GM23338 (cell line): ENCODE measurements at regions not wholly inside any gene's neighbourhood (a gene's known extent, or its start where the extent isn't known, plus 50 kb on each side); places are given as distances from the start of the nearest gene placed in this dataset.

Source experiments
- ATAC-seq: fragments of 200-7000 bp; cut with Tn5 transposase; 3 replicates; pipeline ENCODE4 v1.9.1; 2020
- DNase-seq: peaks from one replicate; pipeline ENCODE4 v3.0.0-alpha.2; 2015; ENCODE audit warnings: low spot score
- H2AFZ ChIP-seq: fragments of 200-600 bp; sonication (generic); 2 replicates; pipeline ENCODE4 v1.8.0; 2016; ENCODE audit warnings: antibody characterized with exemption, mild to moderate bottlenecking, moderate library complexity
- H3F3A ChIP-seq: fragments of 200-600 bp; sonication (generic); replicated peaks from 2 replicates; pipeline ENCODE4 v1.8.0; 2017; ENCODE audit warnings: antibody characterized with exemption, mixed run types, low read depth
- H3K27ac ChIP-seq: fragments of 200-600 bp; sonication (generic); 2 replicates; pipeline ENCODE4 v1.6.1; 2016; ENCODE audit warnings: low read depth
- H3K27me3 ChIP-seq: fragments of 200-600 bp; sonication (generic); 2 replicates; pipeline ENCODE4 v1.8.0; 2016; ENCODE audit warnings: mild to moderate bottlenecking, mixed run types, moderate library complexity; ENCODE audit not compliant: insufficient read depth
- H3K36me3 ChIP-seq: fragments of 200-600 bp; sonication (generic); 2 replicates; pipeline ENCODE4 v1.8.0; 2016; ENCODE audit warnings: mild to moderate bottlenecking; ENCODE audit not compliant: insufficient read depth
- H3K4me1 ChIP-seq: fragments of 200-600 bp; sonication (generic); 2 replicates; pipeline ENCODE4 v1.8.0; 2016; ENCODE audit warnings: mild to moderate bottlenecking, moderate library complexity; ENCODE audit not compliant: insufficient read depth
- H3K4me2 ChIP-seq: fragments of 200-600 bp; sonication (generic); 2 replicates; pipeline ENCODE4 v1.7.1; 2017; ENCODE audit warnings: mixed run types
- H3K4me3 ChIP-seq: fragments of 200-600 bp; sonication (generic); 2 replicates; pipeline ENCODE4 v1.6.1; 2016; ENCODE audit warnings: mixed run types
- H3K79me2 ChIP-seq: fragments of 200-600 bp; sonication (generic); replicated peaks from 2 replicates; pipeline ENCODE4 v1.8.0; 2017; ENCODE audit warnings: mild to moderate bottlenecking; ENCODE audit not compliant: insufficient read depth
- H3K9me2 ChIP-seq: fragments of 200-600 bp; sonication (generic); 2 replicates; pipeline ENCODE4 v1.8.0; 2017; ENCODE audit not compliant: insufficient read depth
- H4K20me1 ChIP-seq: fragments of 200-600 bp; sonication (generic); replicated peaks from 2 replicates; pipeline ENCODE4 v1.8.0; 2017; ENCODE audit warnings: mild to moderate bottlenecking; ENCODE audit not compliant: insufficient read depth
- H3K27ac Mint-ChIP-seq: 2 replicates; pipeline ENCODE4 v1.8.0; 2020; ENCODE audit warnings: inconsistent platforms, mild to moderate bottlenecking, moderate library complexity, mixed read lengths
- H3K27me3 Mint-ChIP-seq: 3 replicates; pipeline ENCODE4 v1.8.0; 2022; ENCODE audit warnings: low read depth, mild to moderate bottlenecking, moderate library complexity, mixed read lengths, inconsistent platforms; ENCODE audit not compliant: insufficient read depth, poor library complexity
- H3K36me3 Mint-ChIP-seq: 3 replicates; pipeline ENCODE4 v1.8.0; 2021; ENCODE audit warnings: low read depth, mild to moderate bottlenecking, inconsistent platforms, moderate library complexity, mixed read lengths
- H3K4me1 Mint-ChIP-seq: 3 replicates; pipeline ENCODE4 v1.8.0; 2020; ENCODE audit warnings: mild to moderate bottlenecking, inconsistent platforms, mixed read lengths
- H3K4me3 Mint-ChIP-seq: 3 replicates; pipeline ENCODE4 v1.8.0; 2021; ENCODE audit warnings: moderate library complexity, mild to moderate bottlenecking, inconsistent platforms, mixed read lengths
- H3K9me3 Mint-ChIP-seq: 3 replicates; pipeline ENCODE4 v1.8.0; 2020; ENCODE audit warnings: moderate library complexity, mild to moderate bottlenecking, inconsistent platforms, mixed read lengths
- EZH2phosphoT487 ChIP-seq: fragments of 200-600 bp; sonication (generic); IDR thresholded peaks from one replicate; pipeline ENCODE4 v1.8.1; 2018; ENCODE audit warnings: antibody characterized with exemption; ENCODE audit not compliant: unreplicated experiment
- JUNB ChIP-seq: IDR thresholded peaks from one replicate; pipeline ENCODE4 v1.6.1; 2016; ENCODE audit warnings: antibody characterized with exemption; ENCODE audit not compliant: unreplicated experiment
- NANOG ChIP-seq: IDR thresholded peaks from 2 replicates; pipeline ENCODE4 v1.6.1; 2016; ENCODE audit warnings: antibody characterized with exemption, borderline replicate concordance
- POLR2AphosphoS5 ChIP-seq: IDR thresholded peaks from 2 replicates; pipeline ENCODE4 v1.6.1; 2016; ENCODE audit warnings: antibody characterized with exemption, low read depth
- REST ChIP-seq: IDR thresholded peaks from one replicate; pipeline ENCODE4 v1.6.1; 2018; ENCODE audit warnings: antibody characterized with exemption; ENCODE audit not compliant: unreplicated experiment
- STAT1 ChIP-seq: IDR thresholded peaks from one replicate; pipeline ENCODE4 v1.6.1; 2016; ENCODE audit warnings: antibody characterized with exemption; ENCODE audit not compliant: unreplicated experiment
- ZNF114 ChIP-seq: fragments of 250-450 bp; sonication (Bioruptor Pico); IDR thresholded peaks from 2 replicates; pipeline ENCODE4 v1.5.0; 2020; ENCODE audit warnings: mild to moderate bottlenecking, moderate library complexity
- ZNF462 ChIP-seq: fragments of 250-450 bp; sonication (Bioruptor Pico); IDR thresholded peaks from 2 replicates; pipeline ENCODE4 v1.5.0; 2020; ENCODE audit warnings: mild to moderate bottlenecking, moderate library complexity

- Histone ChIP-seq H3F3A (no peaks in the 10 kb centered on the region), H3K4me2 (no peak overlapping the region), H3K27me3 (no peaks in the 10 kb centered on the region), H4K20me1 (no peaks in the 10 kb centered on the region), H3K9me2 (peaks cover 11% of the 10 kb centered on the region), H3K27ac (no peak overlapping the region), H2AFZ (no peak overlapping the region), H3K4me1 (no peaks in the 10 kb centered on the region), H3K4me3 (no peak overlapping the region), H3K36me3 (no peaks in the 10 kb centered on the region), H3K79me2 (no peaks in the 10 kb centered on the region)
- Mint-ChIP-seq H3K36me3 (peaks cover 9% of the 10 kb centered on the region; the same call in 2 of the 3 replicates), H3K4me1 (no peaks in the 10 kb centered on the region), H3K27ac (no peak overlapping the region), H3K4me3 (no peak overlapping the region), H3K9me3 (peaks cover 16% of the 10 kb centered on the region), H3K27me3 (no peaks in the 10 kb centered on the region)
- ATAC-seq (no peak), DNase-seq (no peak)
- no peak for TF ChIP-seq JUNB
- TF ChIP-seq ZNF114 (CRISPR knock-in tag) = no peak
- no peak for TF ChIP-seq REST
- no peak for TF ChIP-seq EZH2phosphoT487
- TF ChIP-seq STAT1 = no peak
- no peak for TF ChIP-seq NANOG
- TF ChIP-seq POLR2AphosphoS5 = no peak
Observed at GRCh38 chr7:35374858-35375257, 121.0 kb upstream of the TBX20 start.

GRCh38 chr7:35371221-35371620 lies 117.3 kb upstream of the TBX20 start:
- H3K27me3 Mint-ChIP-seq = peaks cover 5% of the 10 kb centered on the region

DNA sequence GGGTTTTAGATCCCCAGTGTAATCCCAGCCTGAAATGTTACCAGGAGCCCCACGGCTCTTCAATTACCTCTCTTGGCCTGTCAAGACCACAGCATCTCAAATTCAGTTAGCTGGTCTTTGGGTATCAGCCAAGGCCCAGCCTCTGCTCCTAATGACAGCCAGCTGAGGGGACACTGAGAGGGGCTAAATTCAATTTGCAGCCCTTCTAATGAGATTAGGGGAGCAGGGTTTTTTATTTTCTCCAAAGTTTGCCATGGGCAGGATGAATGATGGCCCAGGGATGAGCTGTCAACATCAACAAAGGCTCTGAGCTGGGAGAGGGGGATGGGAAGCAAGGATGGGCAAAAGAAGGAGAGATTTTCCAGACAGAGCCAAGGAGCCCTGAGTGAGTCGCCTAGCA lies 116.8 kb upstream of the TBX20 start:
- Histone ChIP-seq H3K4me1 (peaks cover 22% of the 10 kb centered on the region), H3K4me3 (no peak overlapping the region), H3F3A (no peaks in the 10 kb centered on the region), H3K27ac (no peak overlapping the region), H3K79me2 (no peaks in the 10 kb centered on the region), H3K36me3 (no peaks in the 10 kb centered on the region), H3K27me3 (0 out of 2 replicates have a peak, but pooled peaks cover 3% of the 10 kb centered on the region), H3K4me2 (no peak overlapping the region), H2AFZ (no peak overlapping the region), H3K9me2 (peaks cover 19% of the 10 kb centered on the region), H4K20me1 (no peaks in the 10 kb centered on the region)
- DNase-seq (no peak), ATAC-seq (no peak)
- no peak overlapping the region for H3K27ac Mint-ChIP-seq
- peaks cover 25% of the 10 kb centered on the region for H3K4me1 Mint-ChIP-seq
- no peak overlapping the region for H3K4me3 Mint-ChIP-seq
- peaks cover 5% of the 10 kb centered on the region for H3K27me3 Mint-ChIP-seq
- peaks cover 16% of the 10 kb centered on the region for H3K9me3 Mint-ChIP-seq
- peaks cover 9% of the 10 kb centered on the region; the same call in 2 of the 3 replicates for H3K36me3 Mint-ChIP-seq
- TF ChIP-seq ZNF462 (no peak), NANOG (no peak)

More at GRCh38 chr7:35371221-35371620, 117.3 kb upstream of the TBX20 start:
- Mint-ChIP-seq H3K27ac (no peak overlapping the region), H3K4me1 (peaks cover 20% of the 10 kb centered on the region), H3K36me3 (peaks cover 9% of the 10 kb centered on the region; the same call in 2 of the 3 replicates), H3K4me3 (no peak overlapping the region), H3K9me3 (peaks cover 16% of the 10 kb centered on the region)
- Histone ChIP-seq H3K27ac (no peak overlapping the region), H3K4me3 (no peak overlapping the region), H3K4me2 (no peak overlapping the region), H3F3A (no peaks in the 10 kb centered on the region), H3K4me1 (peaks cover 16% of the 10 kb centered on the region), H3K79me2 (no peaks in the 10 kb centered on the region), H2AFZ (no peak overlapping the region), H3K27me3 (0 out of 2 replicates have a peak, but pooled peaks cover 3% of the 10 kb centered on the region), H3K9me2 (peaks cover 19% of the 10 kb centered on the region), H4K20me1 (no peaks in the 10 kb centered on the region), H3K36me3 (no peaks in the 10 kb centered on the region)
- DNase-seq (no peak), ATAC-seq (no peak)
- TF ChIP-seq ZNF114 (CRISPR knock-in tag) (no peak), NANOG (no peak), STAT1 (no peak)
